HL-60/S4 treated with retinoic acid at 250 ng/mL for 4 days and 3 days (cell line): ENCODE measurements at regions not wholly inside any gene's neighbourhood (a gene's known extent, or its start where the extent isn't known, plus 50 kb on each side); places are given as distances from the start of the nearest gene placed in this dataset.
"Not testable (repeated sequence)": the region's sequence is repeated elsewhere in the genome, so short reads cannot be mapped to it uniquely, and the experiment has no call there.

Source experiments
- in situ Hi-C: fragments of 300-500 bp; cut with MboI; formaldehyde crosslinking; loops from 2 replicates; pipeline ENCODE4 v1.7.0; 2022; ENCODE audit warnings: low sequenced_read_pairs

- in situ Hi-C loops: no loop called here
Measured at GRCh38 chr14:53432378-53432802, 279.3 kb upstream of the DDHD1 start.

GRCh38 chr14:53430870-53431269, 277.7 kb upstream of the DDHD1 start:
- in situ Hi-C loops: no loop called here

DNA sequence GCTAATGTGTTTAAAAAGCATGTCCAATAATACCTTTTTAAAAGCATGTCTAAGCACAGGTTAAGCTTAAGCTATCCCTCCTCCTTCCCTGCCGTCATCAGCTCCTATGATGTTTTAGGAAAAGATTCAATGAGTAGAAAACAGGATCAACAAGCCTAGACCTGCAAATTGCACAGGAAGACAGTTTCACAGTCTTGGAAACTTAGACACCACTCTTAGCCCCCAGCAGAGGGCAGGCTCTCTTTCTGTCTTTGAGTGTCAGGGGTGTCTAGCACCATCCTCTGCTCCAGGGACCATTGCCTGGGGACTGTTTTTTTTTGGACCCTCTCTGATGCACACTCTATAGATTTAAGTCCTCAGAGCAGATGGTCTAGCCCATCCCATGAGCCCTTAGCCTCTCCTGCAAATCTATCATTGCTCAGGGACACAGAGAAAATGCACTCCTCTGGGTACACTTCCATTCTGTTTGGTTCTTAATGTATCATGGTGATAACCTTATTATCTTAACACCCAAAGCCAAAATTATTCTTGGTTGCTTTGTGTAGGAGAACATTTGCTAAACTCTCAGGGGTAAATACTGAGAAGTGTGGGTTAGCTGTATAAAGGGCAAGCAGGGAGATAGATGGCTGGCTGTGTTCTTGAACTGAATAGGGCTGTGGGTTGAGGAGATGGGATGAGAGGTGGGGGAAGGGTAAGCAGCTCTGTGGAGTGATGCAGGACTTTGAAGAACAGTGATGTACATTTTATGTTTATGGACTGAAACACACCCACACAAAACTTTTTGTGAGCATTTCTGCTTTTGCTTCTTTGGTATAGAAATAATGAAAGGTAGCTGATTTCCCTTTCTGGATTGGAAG, 259.9 kb upstream of the DDHD1 start:
- in situ Hi-C loops: no loop called here

GRCh38 chr14:53411125-53411524, 258.0 kb upstream of the DDHD1 start:
- in situ Hi-C loops: no loop called here

GRCh38 chr14:53409969-53410368, 256.8 kb upstream of the DDHD1 start:
- in situ Hi-C loops: no loop called here

DNA sequence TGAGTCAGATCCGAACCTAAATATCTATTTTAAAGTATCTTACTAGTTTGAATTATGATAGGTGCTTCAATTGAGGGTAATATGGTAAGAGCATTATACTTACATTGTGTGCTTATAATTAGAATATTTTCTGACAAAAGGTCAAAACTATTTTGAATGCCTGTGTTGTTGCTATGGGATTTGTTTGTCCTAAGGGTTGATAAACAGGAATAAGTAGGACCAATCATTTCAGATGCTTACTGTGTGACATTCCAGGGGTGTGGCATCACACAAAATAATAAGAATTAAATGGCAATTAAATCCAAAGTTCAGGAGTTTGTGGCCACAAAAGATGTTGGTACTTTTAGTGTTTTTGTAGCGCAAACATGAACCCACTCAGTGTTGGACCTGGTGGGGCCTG, 256.2 kb upstream of the DDHD1 start:
- in situ Hi-C loops: no loop called here

- in situ Hi-C loops: no loop called here
Measured at GRCh38 chr14:53408175-53408879, 255.2 kb upstream of the DDHD1 start.

GRCh38 chr14:53406519-53406918, 253.4 kb upstream of the DDHD1 start:
- in situ Hi-C loops: no loop called here

- in situ Hi-C loops: no loop called here
Measured at GRCh38 chr14:53401646-53402045, 248.5 kb upstream of the DDHD1 start.

DNA sequence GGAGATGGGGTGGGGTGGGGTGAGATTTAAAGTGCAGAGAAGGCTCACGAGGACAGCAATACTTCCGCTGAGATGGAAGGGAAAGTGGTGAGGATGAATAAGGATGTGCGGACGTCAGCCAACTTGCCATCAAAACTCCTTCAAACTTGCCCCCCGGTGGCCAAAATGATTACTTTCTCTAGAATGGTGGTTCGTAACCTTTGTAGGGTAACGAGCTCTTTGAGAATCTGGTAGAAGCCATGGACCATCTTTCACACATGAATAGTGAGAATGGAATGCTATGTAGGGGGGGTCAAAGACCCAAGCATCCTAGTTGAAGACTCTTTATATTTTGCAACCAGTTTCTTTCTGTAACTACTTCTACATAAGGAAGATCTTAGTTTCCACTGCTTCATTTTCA, 245.9 kb upstream of the DDHD1 start:
- in situ Hi-C loops: no loop called here

- in situ Hi-C loops: no loop called here
Measured at GRCh38 chr14:53398616-53399015, 245.5 kb upstream of the DDHD1 start.

GRCh38 chr14:53395267-53395666, 242.1 kb upstream of the DDHD1 start:
- in situ Hi-C loops: not testable (repeated sequence)

DNA sequence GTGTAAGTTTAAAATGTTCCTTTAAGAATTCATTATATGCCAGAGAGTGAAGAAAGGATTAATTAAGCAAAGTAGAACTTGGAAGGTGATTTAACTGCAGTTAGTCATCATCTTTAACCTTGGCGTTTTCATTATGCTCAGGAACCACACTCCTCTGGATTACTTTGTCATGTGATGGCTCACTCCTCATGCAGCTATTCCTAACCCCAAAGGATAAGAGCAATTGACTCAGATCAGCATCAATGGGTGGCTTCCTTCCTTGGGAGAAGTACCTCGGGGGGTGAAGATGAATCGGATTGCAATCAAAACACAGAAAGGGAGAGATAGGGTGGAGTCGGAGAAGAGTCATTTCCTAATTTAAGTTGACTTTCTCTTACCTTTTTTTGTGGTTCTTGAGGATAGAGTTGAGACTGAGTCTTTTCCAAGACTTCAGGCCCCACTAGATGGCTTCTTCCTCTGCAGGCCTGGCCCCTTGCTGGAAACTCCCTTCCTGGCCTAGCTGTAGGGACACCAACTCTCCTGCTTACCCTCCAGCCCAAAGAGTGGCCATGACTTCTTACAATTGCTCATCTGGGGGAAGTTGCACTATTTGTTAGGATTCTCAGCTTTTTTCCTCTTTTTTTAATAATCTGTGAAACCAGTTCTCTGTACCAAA, 238.6 kb upstream of the DDHD1 start:
- in situ Hi-C loops: no loop called here

DNA sequence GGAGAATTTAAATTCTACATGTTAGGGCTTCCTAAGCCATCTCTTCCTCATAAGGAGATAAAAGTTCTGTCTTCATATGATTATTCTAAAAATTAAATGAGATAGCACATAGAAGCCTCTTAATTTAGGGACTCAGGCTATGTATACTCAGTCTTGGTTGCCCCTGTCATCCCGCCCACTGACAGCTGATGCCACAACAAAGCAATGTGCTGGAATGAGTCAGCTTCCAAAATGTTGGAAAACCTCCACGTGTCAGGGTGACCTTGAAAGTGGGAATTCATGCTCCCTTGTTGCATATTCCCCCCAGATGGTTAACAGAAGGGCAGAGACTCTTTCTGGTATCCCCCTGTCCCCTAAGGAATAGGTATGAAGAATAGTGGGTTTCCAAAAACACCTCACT, 238.0 kb upstream of the DDHD1 start:
- in situ Hi-C loops: no loop called here

DNA sequence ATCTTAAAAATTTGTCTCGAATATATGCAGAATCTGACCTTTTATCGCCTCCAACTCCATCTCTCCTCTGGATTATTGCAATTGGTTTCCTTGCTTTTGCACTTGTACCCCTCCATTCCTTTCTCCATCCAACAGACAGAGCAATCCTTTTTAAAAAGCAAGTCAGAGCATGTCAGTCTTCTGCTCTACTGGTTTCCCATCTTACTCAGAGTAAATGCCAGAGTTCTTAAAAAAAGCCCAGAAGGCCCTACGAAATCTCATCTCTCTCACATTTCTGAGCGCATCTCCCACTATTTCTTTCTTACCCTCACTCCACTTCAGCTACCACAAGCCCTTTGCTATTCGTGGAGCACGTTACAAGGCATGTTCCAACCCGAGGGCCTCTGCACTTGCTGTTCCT, 236.9 kb upstream of the DDHD1 start:
- in situ Hi-C loops: no loop called here

DNA sequence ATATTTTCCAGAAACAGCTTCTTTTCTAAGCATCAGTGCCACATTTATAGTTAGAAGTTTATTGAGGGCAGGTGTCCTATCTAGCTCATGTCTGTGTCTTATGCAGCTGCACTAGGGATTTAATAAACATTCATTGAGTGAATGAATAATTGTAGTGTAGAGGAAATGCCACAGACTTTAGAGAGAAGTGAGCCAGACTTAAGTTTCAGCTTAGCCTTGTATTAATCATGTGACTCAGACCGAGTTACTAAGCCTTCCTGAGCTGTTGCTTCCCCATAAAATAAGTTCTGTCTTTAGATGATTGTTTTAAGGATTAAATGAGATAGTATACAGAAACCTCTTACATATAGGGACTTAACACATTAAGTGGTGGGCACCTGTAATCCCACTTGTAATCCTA, 236.1 kb upstream of the DDHD1 start:
- in situ Hi-C loops: no loop called here

GRCh38 chr14:53386362-53386761, 233.2 kb upstream of the DDHD1 start:
- in situ Hi-C loops: no loop called here

GRCh38 chr14:53384536-53384935, 231.4 kb upstream of the DDHD1 start:
- in situ Hi-C loops: no loop called here

DNA sequence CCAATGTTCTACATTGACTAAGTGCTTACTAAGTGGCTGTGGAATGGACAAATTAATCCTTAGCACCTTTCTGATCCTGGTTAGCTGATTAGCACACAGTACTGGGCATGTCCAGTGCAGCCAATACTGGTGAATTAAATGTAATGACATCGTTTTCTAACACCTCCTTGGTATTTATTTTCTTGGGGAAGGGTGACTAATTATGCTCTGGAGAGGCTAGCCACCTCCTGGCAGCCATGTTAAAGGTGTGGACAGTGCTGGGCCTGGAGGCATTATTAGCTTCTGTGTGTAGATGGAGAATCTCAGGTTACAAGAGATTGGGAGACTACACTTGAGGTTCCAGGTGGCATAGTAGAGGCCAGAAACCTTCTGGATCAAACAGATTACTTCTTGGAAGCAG, 230.9 kb upstream of the DDHD1 start:
- in situ Hi-C loops: no loop called here

GRCh38 chr14:53381895-53382294, 228.8 kb upstream of the DDHD1 start:
- in situ Hi-C loops: no loop called here

GRCh38 chr14:53380867-53381225, 227.7 kb upstream of the DDHD1 start:
- in situ Hi-C loops: no loop called here
